ENCODE measurements at regions not wholly inside any gene's neighbourhood (a gene's known extent, or its start where the extent isn't known, plus 50 kb on each side); places are given as distances from the start of the nearest gene placed in this dataset.

- TF ChIP-seq CTCF (conservative IDR thresholded peaks at IDR 0.05; ENCODE audit: low read depth, low read length), result no peak
- H3K4me3 ChIP-seq (ENCODE audit: low read depth, low read length), result no peak overlapping the region
- no peak for DNase-seq (ENCODE audit: low read depth)
Measured at GRCh38 chr1:29880556-29880955, 644.2 kb downstream of the PTPRU start.

GRCh38 chr1:29879217-29879616 lies 642.9 kb downstream of the PTPRU start:
- no peak overlapping the region for H3K4me3 ChIP-seq (ENCODE audit: low read depth, low read length)
- no peak for DNase-seq (ENCODE audit: low read depth)
- TF ChIP-seq CTCF (conservative IDR thresholded peaks at IDR 0.05; ENCODE audit: low read depth, low read length), result no peak

- TF ChIP-seq CTCF (conservative IDR thresholded peaks at IDR 0.05; ENCODE audit: low read depth, low read length), result no peak
- no peak overlapping the region for H3K4me3 ChIP-seq (ENCODE audit: low read depth, low read length)
- no peak for DNase-seq (ENCODE audit: low read depth)
Measured at GRCh38 chr1:29878501-29878900, 642.2 kb downstream of the PTPRU start.

GRCh38 chr1:29876902-29877301 lies 640.6 kb downstream of the PTPRU start:
- no peak overlapping the region for H3K4me3 ChIP-seq (ENCODE audit: low read depth, low read length)
- no peak for DNase-seq (ENCODE audit: low read depth)
- TF ChIP-seq CTCF (conservative IDR thresholded peaks at IDR 0.05; ENCODE audit: low read depth, low read length), result no peak

GRCh38 chr1:29876441-29876840 lies 640.1 kb downstream of the PTPRU start:
- no peak overlapping the region for H3K4me3 ChIP-seq (ENCODE audit: low read depth, low read length)
- no peak for TF ChIP-seq CTCF (conservative IDR thresholded peaks at IDR 0.05; ENCODE audit: low read depth, low read length)

GRCh38 chr1:29875557-29876028 lies 639.3 kb downstream of the PTPRU start:
- DNase-seq (ENCODE audit: low read depth), result no peak

More at GRCh38 chr1:29876441-29876840, 640.1 kb downstream of the PTPRU start:
- DNase-seq (ENCODE audit: low read depth), result no peak

More at GRCh38 chr1:29875557-29876028, 639.3 kb downstream of the PTPRU start:
- H3K4me3 ChIP-seq (ENCODE audit: low read depth, low read length), result no peak overlapping the region
- TF ChIP-seq CTCF (conservative IDR thresholded peaks at IDR 0.05; ENCODE audit: low read depth, low read length), result no peak

All from choroid plexus epithelial cell (primary cell).